Loucy (cell line): ENCODE measurements at regions not wholly inside any gene's neighbourhood (a gene's known extent, or its start where the extent isn't known, plus 50 kb on each side); places are given as distances from the start of the nearest gene placed in this dataset.

Experiments used
- H2AFZ ChIP-seq: fragments of 200-600 bp; sonication (generic); 2 replicates; pipeline ENCODE4 v1.6.0; 2016; ENCODE audit warnings: antibody characterized with exemption, mild to moderate bottlenecking, low read length, moderate library complexity
- H3F3A ChIP-seq: fragments of 200-600 bp; 2 replicates; pipeline ENCODE4 v1.6.0; 2016; ENCODE audit warnings: antibody characterized with exemption, low read depth, mild to moderate bottlenecking
- H3K27me3 ChIP-seq: fragments of 200-600 bp; sonication (generic); 2 replicates; pipeline ENCODE4 v1.6.1; 2014; ENCODE audit warnings: low read length, mild to moderate bottlenecking; ENCODE audit not compliant: insufficient read depth, poor library complexity, severe bottlenecking
- H3K36me3 ChIP-seq: fragments of 200-600 bp; sonication (generic); 2 replicates; pipeline ENCODE4 v1.6.1; 2016; ENCODE audit warnings: low read length; ENCODE audit not compliant: insufficient read depth
- H3K4me1 ChIP-seq: fragments of 200-600 bp; sonication (generic); 2 replicates; pipeline ENCODE4 v1.5.1; 2014; ENCODE audit warnings: low read length, mild to moderate bottlenecking; ENCODE audit not compliant: insufficient read depth, poor library complexity, severe bottlenecking
- H3K4me2 ChIP-seq: fragments of 200-600 bp; sonication (generic); 2 replicates; pipeline ENCODE4 v1.6.0; 2014; ENCODE audit warnings: antibody characterized with exemption, low read length, low read depth, mild to moderate bottlenecking; ENCODE audit not compliant: poor library complexity, severe bottlenecking
- H3K4me3 ChIP-seq: fragments of 200-600 bp; sonication (generic); 2 replicates; pipeline ENCODE4 v1.5.1; 2014; ENCODE audit warnings: low read length, mild to moderate bottlenecking, mixed read lengths; ENCODE audit not compliant: poor library complexity, severe bottlenecking
- H3K79me2 ChIP-seq: fragments of 200-600 bp; sonication (generic); 2 replicates; pipeline ENCODE4 v1.6.1; 2014; ENCODE audit warnings: low read length; ENCODE audit not compliant: insufficient read depth
- H3K9ac ChIP-seq: fragments of 200-600 bp; sonication (generic); 2 replicates; pipeline ENCODE4 v1.6.0; 2014; ENCODE audit warnings: mild to moderate bottlenecking, low read depth, low read length, moderate library complexity; ENCODE audit not compliant: poor library complexity, severe bottlenecking
- H3K9me2 ChIP-seq: fragments of 200-600 bp; sonication (generic); replicated peaks from 2 replicates; pipeline ENCODE4 v1.6.1; 2016; ENCODE audit warnings: low read depth, low read length, mixed read lengths
- H3K9me3 ChIP-seq: fragments of 200-600 bp; sonication (generic); 2 replicates; pipeline ENCODE4 v1.6.1; 2014; ENCODE audit warnings: mild to moderate bottlenecking, antibody characterized with exemption, low read length, low read depth; ENCODE audit not compliant: insufficient read depth
- H4K20me1 ChIP-seq: fragments of 200-600 bp; sonication (generic); 2 replicates; pipeline ENCODE4 v1.6.0; 2014; ENCODE audit warnings: antibody characterized with exemption, low read length, mild to moderate bottlenecking; ENCODE audit not compliant: insufficient read depth, poor library complexity, severe bottlenecking
- CTCF ChIP-seq: fragments of 200-600 bp; sonication (generic); conservative IDR thresholded peaks from 2 replicates; pipeline ENCODE4 v1.5.1; 2014; ENCODE audit warnings: mild to moderate bottlenecking, antibody characterized with exemption, low read length
- EZH2phosphoT487 ChIP-seq: fragments of 200-600 bp; IDR thresholded peaks from 2 replicates; pipeline ENCODE4 v1.6.1; 2018; ENCODE audit warnings: antibody characterized with exemption, mild to moderate bottlenecking, moderate library complexity, borderline replicate concordance

- Histone ChIP-seq H3K27me3 (no peaks in the 10 kb centered on the region), H2AFZ (no peak overlapping the region), H3K4me1 (peaks cover 13% of the 10 kb centered on the region), H3K9me2 (no peaks in the 10 kb centered on the region), H3K9me3 (0 out of 2 replicates have a peak, but pooled peaks cover 4% of the 10 kb centered on the region), H3K36me3 (no peaks in the 10 kb centered on the region), H3K4me2 (no peak overlapping the region), H3K9ac (no peak overlapping the region), H3K4me3 (no peak overlapping the region), H4K20me1 (no peaks in the 10 kb centered on the region), H3K79me2 (no peaks in the 10 kb centered on the region), H3F3A (no peaks in the 10 kb centered on the region)
- TF ChIP-seq EZH2phosphoT487 = no peak
Measured at GRCh38 chr4:79173186-79173585, 152.7 kb downstream of the NAA11 start.

- Histone ChIP-seq H4K20me1 (no peaks in the 10 kb centered on the region), H3K9me2 (no peaks in the 10 kb centered on the region), H3K4me3 (no peak overlapping the region), H2AFZ (no peak overlapping the region), H3F3A (no peaks in the 10 kb centered on the region; the same call in 1 of the 2 replicates), H3K9me3 (0 out of 2 replicates have a peak, but pooled peaks cover 4% of the 10 kb centered on the region), H3K4me2 (no peak overlapping the region), H3K4me1 (peaks cover 17% of the 10 kb centered on the region), H3K36me3 (no peaks in the 10 kb centered on the region), H3K9ac (no peak overlapping the region), H3K79me2 (no peaks in the 10 kb centered on the region), H3K27me3 (no peaks in the 10 kb centered on the region)
- TF ChIP-seq CTCF (no peak), EZH2phosphoT487 (no peak)
Measured at GRCh38 chr4:79170077-79170476, 155.8 kb downstream of the NAA11 start.

- Histone ChIP-seq H3K4me1 (peaks cover 16% of the 10 kb centered on the region), H3K27me3 (no peaks in the 10 kb centered on the region), H2AFZ (0 out of 2 replicates have a peak overlapping the region, but pooled peaks have one; percentile 42), H3K9me2 (no peaks in the 10 kb centered on the region), H3K9me3 (0 out of 2 replicates have a peak, but pooled peaks cover 4% of the 10 kb centered on the region), H3K4me2 (no peak overlapping the region), H3K79me2 (no peaks in the 10 kb centered on the region), H4K20me1 (no peaks in the 10 kb centered on the region), H3F3A (no peaks in the 10 kb centered on the region; the same call in 1 of the 2 replicates), H3K9ac (no peak overlapping the region), H3K36me3 (no peaks in the 10 kb centered on the region), H3K4me3 (no peak overlapping the region)
- TF ChIP-seq EZH2phosphoT487 (no peak), CTCF (no peak)
Measured at GRCh38 chr4:79164907-79165610, 160.8 kb downstream of the NAA11 start.
